ENCODE measurements at regions not wholly inside any gene's neighbourhood (a gene's known extent, or its start where the extent isn't known, plus 50 kb on each side); places are given as distances from the start of the nearest gene placed in this dataset.

GRCh38 chr18:66077066-66077465 lies 326.3 kb downstream of the CDH7 start:
- TF ChIP-seq CTCF (IDR thresholded peaks at IDR 0.05; ENCODE audit: low read length) (no peak), EZH2 (IDR thresholded peaks at IDR 0.05; ENCODE audit: borderline replicate concordance, low read length) (no peak)

Data from OCI-LY1 (cell line).